ENCODE measurements at regions not wholly inside any gene's neighbourhood (a gene's known extent, or its start where the extent isn't known, plus 50 kb on each side); places are given as distances from the start of the nearest gene placed in this dataset.

- H3K27ac ChIP-seq = no peak overlapping the region
- TF ChIP-seq CTCF (IDR thresholded peaks at IDR 0.05 in 4 of 5, conservative IDR thresholded peaks at IDR 0.05 in 1 of 5) (no peak), POLR2A (IDR thresholded peaks at IDR 0.05) (no peak)
- no peak overlapping the region for H3K4me3 ChIP-seq
- peaks cover 0 to 7% (median 0%) of the 10 kb centered on the region in 3 donors for H3K27me3 ChIP-seq
- intact Hi-C loops (cut with DNase I; ENCODE audit: low total_unique reads) (no loop called here), in situ Hi-C loops (cut with MboI; ENCODE audit: low sequenced_read_pairs in 4 of 4) (no loop called here)
- no peaks in the 10 kb centered on the region for H3K36me3 ChIP-seq
- DNase-seq (no peak), ATAC-seq (no peak)
- H3K9me3 ChIP-seq = no peaks in the 10 kb centered on the region
- H3K4me1 ChIP-seq = no peaks in the 10 kb centered on the region
These were observed 167.0 kb upstream of the B3GAT1 start for GRCh38 chr11:134578807-134579723.

GRCh38 chr11:134577751-134578395 is 165.8 kb upstream of the B3GAT1 start:
- Histone ChIP-seq H3K4me1 (no peaks in the 10 kb centered on the region), H3K4me3 (no peak overlapping the region), H3K27ac (no peak overlapping the region), H3K9me3 (no peaks in the 10 kb centered on the region), H3K27me3 (peaks cover 0 to 7% (median 0%) of the 10 kb centered on the region in 3 donors), H3K36me3 (no peaks in the 10 kb centered on the region)
- intact Hi-C loops (cut with DNase I; ENCODE audit: low total_unique reads) = no loop called here
- no peak for DNase-seq
- ATAC-seq = no peak
- TF ChIP-seq CTCF (IDR thresholded peaks at IDR 0.05 in 4 of 5, conservative IDR thresholded peaks at IDR 0.05 in 1 of 5) = no peak
- no peak for TF ChIP-seq POLR2A (IDR thresholded peaks at IDR 0.05)
- in situ Hi-C loops (cut with MboI; ENCODE audit: low sequenced_read_pairs in 4 of 4) = no loop called here

GRCh38 chr11:134576721-134577171 is 164.7 kb upstream of the B3GAT1 start:
- H3K9me3 ChIP-seq = no peaks in the 10 kb centered on the region
- intact Hi-C loops (cut with DNase I; ENCODE audit: low total_unique reads) (no loop called here), in situ Hi-C loops (cut with MboI; ENCODE audit: low sequenced_read_pairs in 4 of 4) (no loop called here)

GRCh38 chr11:134576286-134576685 is 164.2 kb upstream of the B3GAT1 start:
- TF ChIP-seq POLR2A (IDR thresholded peaks at IDR 0.05) = no peak
- TF ChIP-seq CTCF (IDR thresholded peaks at IDR 0.05 in 4 of 5, conservative IDR thresholded peaks at IDR 0.05 in 1 of 5) = no peak
- H3K9me3 ChIP-seq = no peaks in the 10 kb centered on the region
- H3K4me1 ChIP-seq = no peaks in the 10 kb centered on the region
- no peak overlapping the region for H3K27ac ChIP-seq
- intact Hi-C loops (cut with DNase I; ENCODE audit: low total_unique reads) (no loop called here), in situ Hi-C loops (cut with MboI; ENCODE audit: low sequenced_read_pairs in 4 of 4) (no loop called here)
- H3K4me3 ChIP-seq = no peak overlapping the region
- no peaks in the 10 kb centered on the region for H3K36me3 ChIP-seq
- DNase-seq (no peak), ATAC-seq (no peak)
- peaks cover 0 to 7% (median 0%) of the 10 kb centered on the region in 3 donors for H3K27me3 ChIP-seq

More at GRCh38 chr11:134576721-134577171, 164.7 kb upstream of the B3GAT1 start:
- H3K4me3 ChIP-seq = no peak overlapping the region
- no peak for TF ChIP-seq POLR2A (IDR thresholded peaks at IDR 0.05)
- TF ChIP-seq CTCF (IDR thresholded peaks at IDR 0.05 in 4 of 5, conservative IDR thresholded peaks at IDR 0.05 in 1 of 5) = no peak
- no peak overlapping the region for H3K27ac ChIP-seq
- H3K27me3 ChIP-seq = peaks cover 0 to 7% (median 0%) of the 10 kb centered on the region in 3 donors
- H3K4me1 ChIP-seq = no peaks in the 10 kb centered on the region
- H3K36me3 ChIP-seq = no peaks in the 10 kb centered on the region
- no peak for ATAC-seq
- no peak for DNase-seq
